GM23338 (cell line): ENCODE measurements at regions not wholly inside any gene's neighbourhood (a gene's known extent, or its start where the extent isn't known, plus 50 kb on each side); places are given as distances from the start of the nearest gene placed in this dataset.
A peak's percentile ranks its signal among the peaks of the same experiment; 100 is the strongest.

Experiments used
- ATAC-seq: fragments of 200-7000 bp; cut with Tn5 transposase; 3 replicates; pipeline ENCODE4 v1.9.1; 2020
- DNase-seq: peaks from one replicate; pipeline ENCODE4 v3.0.0-alpha.2; 2015; ENCODE audit warnings: low spot score
- H2AFZ ChIP-seq: fragments of 200-600 bp; sonication (generic); 2 replicates; pipeline ENCODE4 v1.8.0; 2016; ENCODE audit warnings: antibody characterized with exemption, mild to moderate bottlenecking, moderate library complexity
- H3F3A ChIP-seq: fragments of 200-600 bp; sonication (generic); replicated peaks from 2 replicates; pipeline ENCODE4 v1.8.0; 2017; ENCODE audit warnings: antibody characterized with exemption, mixed run types, low read depth
- H3K27ac ChIP-seq: fragments of 200-600 bp; sonication (generic); 2 replicates; pipeline ENCODE4 v1.6.1; 2016; ENCODE audit warnings: low read depth
- H3K27me3 ChIP-seq: fragments of 200-600 bp; sonication (generic); 2 replicates; pipeline ENCODE4 v1.8.0; 2016; ENCODE audit warnings: mild to moderate bottlenecking, mixed run types, moderate library complexity; ENCODE audit not compliant: insufficient read depth
- H3K36me3 ChIP-seq: fragments of 200-600 bp; sonication (generic); 2 replicates; pipeline ENCODE4 v1.8.0; 2016; ENCODE audit warnings: mild to moderate bottlenecking; ENCODE audit not compliant: insufficient read depth
- H3K4me1 ChIP-seq: fragments of 200-600 bp; sonication (generic); 2 replicates; pipeline ENCODE4 v1.8.0; 2016; ENCODE audit warnings: mild to moderate bottlenecking, moderate library complexity; ENCODE audit not compliant: insufficient read depth
- H3K4me2 ChIP-seq: fragments of 200-600 bp; sonication (generic); 2 replicates; pipeline ENCODE4 v1.7.1; 2017; ENCODE audit warnings: mixed run types
- H3K4me3 ChIP-seq: fragments of 200-600 bp; sonication (generic); 2 replicates; pipeline ENCODE4 v1.6.1; 2016; ENCODE audit warnings: mixed run types
- H3K79me2 ChIP-seq: fragments of 200-600 bp; sonication (generic); replicated peaks from 2 replicates; pipeline ENCODE4 v1.8.0; 2017; ENCODE audit warnings: mild to moderate bottlenecking; ENCODE audit not compliant: insufficient read depth
- H3K9me2 ChIP-seq: fragments of 200-600 bp; sonication (generic); 2 replicates; pipeline ENCODE4 v1.8.0; 2017; ENCODE audit not compliant: insufficient read depth
- H4K20me1 ChIP-seq: fragments of 200-600 bp; sonication (generic); replicated peaks from 2 replicates; pipeline ENCODE4 v1.8.0; 2017; ENCODE audit warnings: mild to moderate bottlenecking; ENCODE audit not compliant: insufficient read depth
- H3K27ac Mint-ChIP-seq: 2 replicates; pipeline ENCODE4 v1.8.0; 2020; ENCODE audit warnings: inconsistent platforms, mild to moderate bottlenecking, moderate library complexity, mixed read lengths
- H3K27me3 Mint-ChIP-seq: 3 replicates; pipeline ENCODE4 v1.8.0; 2022; ENCODE audit warnings: low read depth, mild to moderate bottlenecking, moderate library complexity, mixed read lengths, inconsistent platforms; ENCODE audit not compliant: insufficient read depth, poor library complexity
- H3K36me3 Mint-ChIP-seq: 3 replicates; pipeline ENCODE4 v1.8.0; 2021; ENCODE audit warnings: low read depth, mild to moderate bottlenecking, inconsistent platforms, moderate library complexity, mixed read lengths
- H3K4me1 Mint-ChIP-seq: 3 replicates; pipeline ENCODE4 v1.8.0; 2020; ENCODE audit warnings: mild to moderate bottlenecking, inconsistent platforms, mixed read lengths
- H3K4me3 Mint-ChIP-seq: 3 replicates; pipeline ENCODE4 v1.8.0; 2021; ENCODE audit warnings: moderate library complexity, mild to moderate bottlenecking, inconsistent platforms, mixed read lengths
- H3K9me3 Mint-ChIP-seq: 3 replicates; pipeline ENCODE4 v1.8.0; 2020; ENCODE audit warnings: moderate library complexity, mild to moderate bottlenecking, inconsistent platforms, mixed read lengths
- CREB1 ChIP-seq: fragments of 250-450 bp; sonication (Bioruptor Pico); IDR thresholded peaks from 2 replicates; pipeline ENCODE4 v1.5.0; 2020; ENCODE audit warnings: low read depth, mild to moderate bottlenecking, moderate library complexity
- EZH2 ChIP-seq: fragments of 200-600 bp; sonication (generic); IDR thresholded peaks from one replicate; pipeline ENCODE4 v1.8.0; 2017; ENCODE audit warnings: antibody characterized with exemption, mild to moderate bottlenecking, low read depth; ENCODE audit not compliant: unreplicated experiment
- EZH2phosphoT487 ChIP-seq: fragments of 200-600 bp; sonication (generic); IDR thresholded peaks from one replicate; pipeline ENCODE4 v1.8.1; 2018; ENCODE audit warnings: antibody characterized with exemption; ENCODE audit not compliant: unreplicated experiment
- JUNB ChIP-seq: IDR thresholded peaks from one replicate; pipeline ENCODE4 v1.6.1; 2016; ENCODE audit warnings: antibody characterized with exemption; ENCODE audit not compliant: unreplicated experiment
- NANOG ChIP-seq: IDR thresholded peaks from 2 replicates; pipeline ENCODE4 v1.6.1; 2016; ENCODE audit warnings: antibody characterized with exemption, borderline replicate concordance
- POLR2AphosphoS5 ChIP-seq: IDR thresholded peaks from 2 replicates; pipeline ENCODE4 v1.6.1; 2016; ENCODE audit warnings: antibody characterized with exemption, low read depth
- STAT1 ChIP-seq: IDR thresholded peaks from one replicate; pipeline ENCODE4 v1.6.1; 2016; ENCODE audit warnings: antibody characterized with exemption; ENCODE audit not compliant: unreplicated experiment
- ZNF114 ChIP-seq: fragments of 250-450 bp; sonication (Bioruptor Pico); IDR thresholded peaks from 2 replicates; pipeline ENCODE4 v1.5.0; 2020; ENCODE audit warnings: mild to moderate bottlenecking, moderate library complexity
- ZNF331 ChIP-seq: fragments of 250-450 bp; sonication (Bioruptor Pico); IDR thresholded peaks from 2 replicates; pipeline ENCODE4 v1.5.0; 2020; ENCODE audit warnings: low read depth, mild to moderate bottlenecking, moderate library complexity
- TF ChIP-seq, protein P1 (sequence below): IDR thresholded peaks from one replicate; pipeline ENCODE4 v1.6.1; 2018; ENCODE audit warnings: antibody characterized with exemption; ENCODE audit not compliant: unreplicated experiment
- TF ChIP-seq, protein P2 (sequence below): fragments of 250-450 bp; sonication (Bioruptor Pico); IDR thresholded peaks from 2 replicates; pipeline ENCODE4 v1.5.0; 2020; ENCODE audit warnings: mild to moderate bottlenecking, moderate library complexity
- TF ChIP-seq, protein P3 (sequence below), 2 experiments: fragments of 200-600 bp in 1 of 2; sonication (generic) in 1 of 2; conservative IDR thresholded peaks; 2 replicates each; pipeline versions ENCODE4 v1.5.1 to v1.6.1; 2016 to 2017; ENCODE audit warnings: antibody characterized with exemption in 2 of 2, low read depth in 2 of 2, mild to moderate bottlenecking in 2 of 2, moderate library complexity in 1 of 2
- TF ChIP-seq, protein P4 (sequence below): IDR thresholded peaks from 2 replicates; pipeline ENCODE4 v1.6.1; 2016; ENCODE audit warnings: antibody characterized with exemption

DNA sequence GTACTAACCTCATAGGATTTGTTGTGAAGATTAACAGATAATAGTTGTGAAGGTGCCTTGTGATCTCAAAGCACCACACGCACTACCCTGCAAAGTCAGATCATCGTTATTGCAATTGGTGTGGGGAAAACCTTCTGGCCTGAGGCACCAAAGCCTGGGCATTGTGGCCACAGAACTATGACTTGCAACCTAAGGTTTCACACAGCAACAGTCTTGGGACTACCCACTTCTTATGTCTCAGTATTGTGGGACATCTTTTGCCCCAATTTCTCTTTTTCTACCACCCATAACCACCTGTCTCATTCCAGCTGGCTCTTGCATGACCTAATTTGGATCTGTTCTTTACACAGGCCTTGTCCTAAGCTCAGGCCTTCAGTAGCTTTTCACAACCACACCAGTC, 247.8 kb upstream of the NR4A3 start (continued):
- no peak for TF ChIP-seq NANOG

DNA sequence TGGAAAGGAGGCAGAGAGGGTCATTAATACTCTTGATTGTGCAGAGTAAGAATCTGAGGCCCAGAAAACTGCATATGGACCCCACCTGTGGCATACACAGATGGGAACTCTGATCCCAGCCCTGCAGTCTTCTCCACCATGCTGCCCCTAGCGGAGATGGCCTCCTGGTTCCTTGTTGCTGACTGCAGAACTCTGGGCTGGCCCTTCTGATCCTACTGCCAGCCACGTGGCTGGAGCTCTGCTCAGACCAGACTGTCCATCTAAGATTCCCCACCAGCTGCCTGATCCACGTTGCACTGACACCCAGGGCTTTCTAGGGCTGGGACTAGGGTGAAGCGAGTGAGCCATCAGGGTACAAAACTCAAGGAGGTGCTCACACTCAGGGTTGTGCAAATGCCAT, 245.7 kb upstream of the NR4A3 start:
- H3K27me3 Mint-ChIP-seq, result peaks cover 3% of the 10 kb centered on the region
- Histone ChIP-seq H3K4me2 (no peak overlapping the region), H3K4me3 (no peak overlapping the region), H3K4me1 (peaks cover 7% of the 10 kb centered on the region; the same call in 1 of the 2 replicates), H3K79me2 (no peaks in the 10 kb centered on the region), H3K27me3 (no peaks in the 10 kb centered on the region), H3K9me2 (peaks cover 9% of the 10 kb centered on the region; the same call in 1 of the 2 replicates), H2AFZ (no peak overlapping the region), H3K27ac (no peak overlapping the region), H3F3A (no peaks in the 10 kb centered on the region), H4K20me1 (no peaks in the 10 kb centered on the region), H3K36me3 (no peaks in the 10 kb centered on the region)
- peak; percentile 2 for DNase-seq
- no peak for ATAC-seq
- TF ChIP-seq JUNB (no peak), POLR2AphosphoS5 (no peak), CREB1 (CRISPR knock-in tag) (no peak), ZNF331 (CRISPR knock-in tag) (no peak), NANOG (no peak), STAT1 (no peak), EZH2phosphoT487 (no peak), EZH2 (no peak), ZNF114 (CRISPR knock-in tag) (no peak)
- TF ChIP-seq, protein P1, sequence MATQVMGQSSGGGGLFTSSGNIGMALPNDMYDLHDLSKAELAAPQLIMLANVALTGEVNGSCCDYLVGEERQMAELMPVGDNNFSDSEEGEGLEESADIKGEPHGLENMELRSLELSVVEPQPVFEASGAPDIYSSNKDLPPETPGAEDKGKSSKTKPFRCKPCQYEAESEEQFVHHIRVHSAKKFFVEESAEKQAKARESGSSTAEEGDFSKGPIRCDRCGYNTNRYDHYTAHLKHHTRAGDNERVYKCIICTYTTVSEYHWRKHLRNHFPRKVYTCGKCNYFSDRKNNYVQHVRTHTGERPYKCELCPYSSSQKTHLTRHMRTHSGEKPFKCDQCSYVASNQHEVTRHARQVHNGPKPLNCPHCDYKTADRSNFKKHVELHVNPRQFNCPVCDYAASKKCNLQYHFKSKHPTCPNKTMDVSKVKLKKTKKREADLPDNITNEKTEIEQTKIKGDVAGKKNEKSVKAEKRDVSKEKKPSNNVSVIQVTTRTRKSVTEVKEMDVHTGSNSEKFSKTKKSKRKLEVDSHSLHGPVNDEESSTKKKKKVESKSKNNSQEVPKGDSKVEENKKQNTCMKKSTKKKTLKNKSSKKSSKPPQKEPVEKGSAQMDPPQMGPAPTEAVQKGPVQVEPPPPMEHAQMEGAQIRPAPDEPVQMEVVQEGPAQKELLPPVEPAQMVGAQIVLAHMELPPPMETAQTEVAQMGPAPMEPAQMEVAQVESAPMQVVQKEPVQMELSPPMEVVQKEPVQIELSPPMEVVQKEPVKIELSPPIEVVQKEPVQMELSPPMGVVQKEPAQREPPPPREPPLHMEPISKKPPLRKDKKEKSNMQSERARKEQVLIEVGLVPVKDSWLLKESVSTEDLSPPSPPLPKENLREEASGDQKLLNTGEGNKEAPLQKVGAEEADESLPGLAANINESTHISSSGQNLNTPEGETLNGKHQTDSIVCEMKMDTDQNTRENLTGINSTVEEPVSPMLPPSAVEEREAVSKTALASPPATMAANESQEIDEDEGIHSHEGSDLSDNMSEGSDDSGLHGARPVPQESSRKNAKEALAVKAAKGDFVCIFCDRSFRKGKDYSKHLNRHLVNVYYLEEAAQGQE, result no peak
- TF ChIP-seq, protein P2, sequence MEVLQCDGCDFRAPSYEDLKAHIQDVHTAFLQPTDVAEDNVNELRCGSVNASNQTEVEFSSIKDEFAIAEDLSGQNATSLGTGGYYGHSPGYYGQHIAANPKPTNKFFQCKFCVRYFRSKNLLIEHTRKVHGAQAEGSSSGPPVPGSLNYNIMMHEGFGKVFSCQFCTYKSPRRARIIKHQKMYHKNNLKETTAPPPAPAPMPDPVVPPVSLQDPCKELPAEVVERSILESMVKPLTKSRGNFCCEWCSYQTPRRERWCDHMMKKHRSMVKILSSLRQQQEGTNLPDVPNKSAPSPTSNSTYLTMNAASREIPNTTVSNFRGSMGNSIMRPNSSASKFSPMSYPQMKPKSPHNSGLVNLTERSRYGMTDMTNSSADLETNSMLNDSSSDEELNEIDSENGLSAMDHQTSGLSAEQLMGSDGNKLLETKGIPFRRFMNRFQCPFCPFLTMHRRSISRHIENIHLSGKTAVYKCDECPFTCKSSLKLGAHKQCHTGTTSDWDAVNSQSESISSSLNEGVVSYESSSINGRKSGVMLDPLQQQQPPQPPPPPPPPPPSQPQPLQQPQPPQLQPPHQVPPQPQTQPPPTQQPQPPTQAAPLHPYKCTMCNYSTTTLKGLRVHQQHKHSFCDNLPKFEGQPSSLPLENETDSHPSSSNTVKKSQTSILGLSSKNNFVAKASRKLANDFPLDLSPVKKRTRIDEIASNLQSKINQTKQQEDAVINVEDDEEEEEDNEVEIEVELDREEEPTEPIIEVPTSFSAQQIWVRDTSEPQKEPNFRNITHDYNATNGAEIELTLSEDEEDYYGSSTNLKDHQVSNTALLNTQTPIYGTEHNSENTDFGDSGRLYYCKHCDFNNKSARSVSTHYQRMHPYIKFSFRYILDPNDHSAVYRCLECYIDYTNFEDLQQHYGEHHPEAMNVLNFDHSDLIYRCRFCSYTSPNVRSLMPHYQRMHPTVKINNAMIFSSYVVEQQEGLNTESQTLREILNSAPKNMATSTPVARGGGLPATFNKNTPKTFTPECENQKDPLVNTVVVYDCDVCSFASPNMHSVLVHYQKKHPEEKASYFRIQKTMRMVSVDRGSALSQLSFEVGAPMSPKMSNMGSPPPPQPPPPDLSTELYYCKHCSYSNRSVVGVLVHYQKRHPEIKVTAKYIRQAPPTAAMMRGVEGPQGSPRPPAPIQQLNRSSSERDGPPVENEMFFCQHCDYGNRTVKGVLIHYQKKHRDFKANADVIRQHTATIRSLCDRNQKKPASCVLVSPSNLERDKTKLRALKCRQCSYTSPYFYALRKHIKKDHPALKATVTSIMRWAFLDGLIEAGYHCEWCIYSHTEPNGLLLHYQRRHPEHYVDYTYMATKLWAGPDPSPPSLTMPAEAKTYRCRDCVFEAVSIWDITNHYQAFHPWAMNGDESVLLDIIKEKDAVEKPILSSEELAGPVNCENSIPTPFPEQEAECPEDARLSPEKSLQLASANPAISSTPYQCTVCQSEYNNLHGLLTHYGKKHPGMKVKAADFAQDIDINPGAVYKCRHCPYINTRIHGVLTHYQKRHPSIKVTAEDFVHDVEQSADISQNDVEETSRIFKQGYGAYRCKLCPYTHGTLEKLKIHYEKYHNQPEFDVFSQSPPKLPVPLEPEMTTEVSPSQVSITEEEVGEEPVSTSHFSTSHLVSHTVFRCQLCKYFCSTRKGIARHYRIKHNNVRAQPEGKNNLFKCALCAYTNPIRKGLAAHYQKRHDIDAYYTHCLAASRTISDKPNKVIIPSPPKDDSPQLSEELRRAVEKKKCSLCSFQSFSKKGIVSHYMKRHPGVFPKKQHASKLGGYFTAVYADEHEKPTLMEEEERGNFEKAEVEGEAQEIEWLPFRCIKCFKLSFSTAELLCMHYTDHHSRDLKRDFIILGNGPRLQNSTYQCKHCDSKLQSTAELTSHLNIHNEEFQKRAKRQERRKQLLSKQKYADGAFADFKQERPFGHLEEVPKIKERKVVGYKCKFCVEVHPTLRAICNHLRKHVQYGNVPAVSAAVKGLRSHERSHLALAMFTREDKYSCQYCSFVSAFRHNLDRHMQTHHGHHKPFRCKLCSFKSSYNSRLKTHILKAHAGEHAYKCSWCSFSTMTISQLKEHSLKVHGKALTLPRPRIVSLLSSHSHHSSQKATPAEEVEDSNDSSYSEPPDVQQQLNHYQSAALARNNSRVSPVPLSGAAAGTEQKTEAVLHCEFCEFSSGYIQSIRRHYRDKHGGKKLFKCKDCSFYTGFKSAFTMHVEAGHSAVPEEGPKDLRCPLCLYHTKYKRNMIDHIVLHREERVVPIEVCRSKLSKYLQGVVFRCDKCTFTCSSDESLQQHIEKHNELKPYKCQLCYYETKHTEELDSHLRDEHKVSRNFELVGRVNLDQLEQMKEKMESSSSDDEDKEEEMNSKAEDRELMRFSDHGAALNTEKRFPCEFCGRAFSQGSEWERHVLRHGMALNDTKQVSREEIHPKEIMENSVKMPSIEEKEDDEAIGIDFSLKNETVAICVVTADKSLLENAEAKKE (CRISPR knock-in tag), result no peak
- TF ChIP-seq, protein P3, sequence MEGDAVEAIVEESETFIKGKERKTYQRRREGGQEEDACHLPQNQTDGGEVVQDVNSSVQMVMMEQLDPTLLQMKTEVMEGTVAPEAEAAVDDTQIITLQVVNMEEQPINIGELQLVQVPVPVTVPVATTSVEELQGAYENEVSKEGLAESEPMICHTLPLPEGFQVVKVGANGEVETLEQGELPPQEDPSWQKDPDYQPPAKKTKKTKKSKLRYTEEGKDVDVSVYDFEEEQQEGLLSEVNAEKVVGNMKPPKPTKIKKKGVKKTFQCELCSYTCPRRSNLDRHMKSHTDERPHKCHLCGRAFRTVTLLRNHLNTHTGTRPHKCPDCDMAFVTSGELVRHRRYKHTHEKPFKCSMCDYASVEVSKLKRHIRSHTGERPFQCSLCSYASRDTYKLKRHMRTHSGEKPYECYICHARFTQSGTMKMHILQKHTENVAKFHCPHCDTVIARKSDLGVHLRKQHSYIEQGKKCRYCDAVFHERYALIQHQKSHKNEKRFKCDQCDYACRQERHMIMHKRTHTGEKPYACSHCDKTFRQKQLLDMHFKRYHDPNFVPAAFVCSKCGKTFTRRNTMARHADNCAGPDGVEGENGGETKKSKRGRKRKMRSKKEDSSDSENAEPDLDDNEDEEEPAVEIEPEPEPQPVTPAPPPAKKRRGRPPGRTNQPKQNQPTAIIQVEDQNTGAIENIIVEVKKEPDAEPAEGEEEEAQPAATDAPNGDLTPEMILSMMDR (conservative IDR thresholded peaks at IDR 0.05; ENCODE audit: low read depth in 2 of 2), result no peak; a peak in 1 of 4 replicates
- TF ChIP-seq, protein P4, sequence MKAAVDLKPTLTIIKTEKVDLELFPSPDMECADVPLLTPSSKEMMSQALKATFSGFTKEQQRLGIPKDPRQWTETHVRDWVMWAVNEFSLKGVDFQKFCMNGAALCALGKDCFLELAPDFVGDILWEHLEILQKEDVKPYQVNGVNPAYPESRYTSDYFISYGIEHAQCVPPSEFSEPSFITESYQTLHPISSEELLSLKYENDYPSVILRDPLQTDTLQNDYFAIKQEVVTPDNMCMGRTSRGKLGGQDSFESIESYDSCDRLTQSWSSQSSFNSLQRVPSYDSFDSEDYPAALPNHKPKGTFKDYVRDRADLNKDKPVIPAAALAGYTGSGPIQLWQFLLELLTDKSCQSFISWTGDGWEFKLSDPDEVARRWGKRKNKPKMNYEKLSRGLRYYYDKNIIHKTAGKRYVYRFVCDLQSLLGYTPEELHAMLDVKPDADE, result no peak
- H3K4me1 Mint-ChIP-seq, result peaks cover 3% of the 10 kb centered on the region; the same call in 2 of the 3 replicates
- no peak overlapping the region for H3K4me3 Mint-ChIP-seq
- no peaks in the 10 kb centered on the region for H3K9me3 Mint-ChIP-seq
- H3K36me3 Mint-ChIP-seq, result no peaks in the 10 kb centered on the region
- H3K27ac Mint-ChIP-seq, result no peak overlapping the region
